Activated CD8-positive, alpha-beta memory T cell treated with anti-CD3 and anti-CD28 coated beads for 1 hour (primary cell): ENCODE measurements at regions not wholly inside any gene's neighbourhood (a gene's known extent, or its start where the extent isn't known, plus 50 kb on each side); places are given as distances from the start of the nearest gene placed in this dataset.

ENCODE experiments used
- DNase-seq, 2 donors: peaks; one replicate each; pipeline ENCODE4 v3.0.0-alpha.2; 2020; ENCODE audit warnings: low read depth in 1 of 2; ENCODE audit errors: extremely low read depth in 1 of 2

DNA sequence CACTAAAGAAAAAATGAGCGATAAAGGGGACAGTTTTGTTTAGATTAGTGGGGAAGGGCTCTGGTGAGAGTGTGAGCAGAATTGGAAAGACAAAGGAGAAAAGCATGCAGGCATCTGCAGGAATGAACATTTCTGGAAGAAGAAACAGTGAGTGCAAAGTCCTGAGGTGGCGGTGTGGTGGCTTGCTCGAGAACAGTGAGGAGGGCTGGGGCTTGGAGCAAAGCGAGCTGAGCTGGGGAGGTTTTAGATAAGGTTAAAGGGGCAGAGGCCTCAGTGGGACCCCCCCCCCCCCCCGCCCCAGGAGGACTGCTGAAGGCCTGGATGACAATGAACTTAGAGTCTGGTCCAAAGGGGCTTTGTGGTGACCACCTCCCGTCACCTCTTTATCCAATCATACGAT, 202.7 kb upstream of the MVB12B start:
- no peak for DNase-seq

GRCh38 chr9:126125177-126125576, 201.5 kb upstream of the MVB12B start:
- DNase-seq = no peak

- DNase-seq = no peak
Measured at GRCh38 chr9:126125577-126125976, 201.1 kb upstream of the MVB12B start.

GRCh38 chr9:126125992-126126409, 200.6 kb upstream of the MVB12B start:
- no peak for DNase-seq

DNA sequence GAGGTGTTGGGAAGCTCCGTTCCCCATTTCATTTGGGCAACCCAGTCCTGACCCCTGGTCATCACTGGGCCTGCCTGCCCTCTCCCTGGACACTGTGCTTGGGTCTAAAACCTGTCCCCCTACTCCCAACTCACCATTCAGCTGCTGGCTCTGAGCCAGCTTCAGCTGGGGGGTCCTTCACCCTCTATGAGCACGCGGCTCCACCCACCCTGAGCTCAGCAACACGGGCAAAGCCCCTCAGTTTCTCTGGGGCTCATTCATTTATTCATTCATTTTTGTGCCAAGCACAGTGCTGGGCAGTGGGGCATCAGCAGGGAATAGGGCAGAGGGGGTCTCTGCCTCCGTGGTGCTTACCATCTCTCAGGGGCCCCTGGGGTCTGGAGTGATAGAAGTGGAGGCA, 199.8 kb upstream of the MVB12B start:
- DNase-seq = no peak

DNA sequence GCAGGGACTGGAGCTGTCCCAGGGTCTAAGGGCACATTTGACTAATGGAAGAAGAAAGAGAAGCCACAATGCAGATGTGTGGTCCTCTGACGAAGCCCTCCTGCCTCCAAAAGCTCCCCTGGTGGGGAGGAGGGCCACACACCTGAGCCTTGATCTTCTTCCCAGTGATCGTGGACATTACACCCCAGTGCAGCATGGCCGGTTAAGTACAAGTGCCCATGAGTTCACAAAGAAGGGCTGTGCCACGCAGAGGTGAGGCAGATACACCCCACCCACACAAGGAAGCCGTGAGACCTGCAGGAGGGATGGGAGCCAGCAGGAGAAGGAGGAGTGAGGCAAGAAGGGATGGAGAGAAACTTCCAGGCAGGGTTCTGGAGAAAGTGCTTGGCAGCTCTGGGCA, 199.0 kb upstream of the MVB12B start:
- DNase-seq = no peak

DNA sequence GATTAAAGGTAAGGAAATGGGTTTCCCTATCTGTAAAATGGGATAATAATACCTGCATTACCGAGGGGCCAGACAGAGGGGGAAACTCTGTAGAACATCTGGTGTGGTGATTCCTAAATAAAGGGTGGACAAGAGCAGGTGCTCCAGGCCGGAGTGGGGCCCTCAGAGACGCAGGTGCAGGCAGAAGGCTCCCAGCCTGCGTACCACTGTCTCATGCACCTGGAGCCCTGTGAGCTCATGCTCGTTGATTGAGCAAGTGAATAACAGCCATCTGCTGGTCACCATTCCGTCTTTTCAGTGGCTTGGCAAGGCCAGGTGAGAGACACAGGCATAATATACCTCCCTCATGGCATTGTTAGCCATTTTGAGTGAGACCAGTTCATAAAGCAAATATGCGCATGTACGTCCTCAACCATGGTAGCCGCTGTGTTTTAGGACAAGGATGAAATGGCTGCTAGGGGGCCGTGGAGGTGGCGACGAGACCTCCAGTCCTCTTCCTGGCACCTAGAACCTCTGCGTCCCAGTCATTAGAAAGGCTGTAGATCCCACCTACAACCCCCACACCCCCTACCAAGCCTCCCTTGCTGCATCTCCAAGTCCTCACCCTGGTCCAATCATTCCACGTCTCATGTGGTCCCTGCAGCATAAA, 198.0 kb upstream of the MVB12B start:
- DNase-seq = no peak

GRCh38 chr9:126131066-126132010, 195.3 kb upstream of the MVB12B start:
- no peak for DNase-seq

DNA sequence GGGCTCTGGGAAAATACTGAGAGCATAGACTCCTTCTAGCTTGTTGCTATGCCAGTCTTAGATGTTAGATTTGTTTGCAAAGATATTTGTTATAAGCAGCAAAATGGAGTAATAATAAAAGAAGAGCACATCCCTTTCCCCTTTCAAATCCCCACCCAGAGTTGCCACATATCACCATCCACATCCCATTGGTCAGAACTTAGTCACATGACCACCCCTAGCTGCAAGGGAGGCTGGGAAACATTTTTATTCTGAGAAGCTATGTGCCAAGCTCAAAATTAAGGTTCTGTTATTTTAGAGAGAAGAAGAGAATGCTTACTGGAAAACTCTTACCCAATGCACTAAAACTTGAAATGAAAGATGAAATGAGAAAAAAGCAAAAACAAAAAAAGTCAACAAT, 193.9 kb upstream of the MVB12B start:
- DNase-seq = no peak

DNA sequence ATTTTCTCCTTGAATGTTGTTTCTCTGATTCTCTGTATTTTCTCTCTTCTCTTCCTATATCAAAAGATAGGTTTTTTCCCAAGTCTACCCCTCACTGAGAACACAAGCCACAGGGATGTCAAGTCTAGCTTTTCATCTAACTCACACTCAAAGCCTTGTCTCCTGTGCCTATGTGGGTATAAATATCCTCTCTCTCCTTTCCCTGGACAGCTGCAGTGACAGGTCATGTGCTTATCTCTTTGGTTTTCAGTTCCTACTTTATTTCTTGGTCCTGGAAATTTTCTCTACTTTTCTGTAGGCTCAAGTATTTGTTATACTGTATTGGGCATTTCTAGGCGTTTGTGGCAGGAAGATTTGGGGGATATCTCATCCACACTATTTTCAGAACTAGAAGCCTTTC, 182.4 kb upstream of the MVB12B start:
- no peak for DNase-seq

GRCh38 chr9:126144603-126145456, 181.8 kb upstream of the MVB12B start:
- DNase-seq = no peak

DNA sequence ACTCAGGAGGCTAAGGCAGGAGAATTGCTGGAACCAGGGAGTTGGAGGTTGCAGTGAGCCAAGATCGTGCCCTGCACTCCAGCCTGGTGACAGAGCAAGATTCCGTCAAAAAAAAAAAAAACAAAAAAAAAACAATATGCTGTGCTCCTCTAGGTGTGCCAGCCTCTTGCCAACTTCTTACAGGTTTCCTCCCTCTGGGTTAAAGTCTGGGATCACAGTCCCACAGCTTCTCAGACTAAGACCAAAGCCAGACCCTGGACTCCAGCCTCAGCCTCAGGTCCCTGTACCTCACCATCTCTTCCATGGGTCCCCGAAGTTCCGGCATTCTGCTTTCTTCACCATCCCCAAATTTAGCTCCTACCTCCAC, 180.8 kb upstream of the MVB12B start:
- no peak for DNase-seq

GRCh38 chr9:126146254-126147145, 180.1 kb upstream of the MVB12B start:
- DNase-seq = no peak

GRCh38 chr9:126147186-126147935, 179.3 kb upstream of the MVB12B start:
- DNase-seq = no peak

DNA sequence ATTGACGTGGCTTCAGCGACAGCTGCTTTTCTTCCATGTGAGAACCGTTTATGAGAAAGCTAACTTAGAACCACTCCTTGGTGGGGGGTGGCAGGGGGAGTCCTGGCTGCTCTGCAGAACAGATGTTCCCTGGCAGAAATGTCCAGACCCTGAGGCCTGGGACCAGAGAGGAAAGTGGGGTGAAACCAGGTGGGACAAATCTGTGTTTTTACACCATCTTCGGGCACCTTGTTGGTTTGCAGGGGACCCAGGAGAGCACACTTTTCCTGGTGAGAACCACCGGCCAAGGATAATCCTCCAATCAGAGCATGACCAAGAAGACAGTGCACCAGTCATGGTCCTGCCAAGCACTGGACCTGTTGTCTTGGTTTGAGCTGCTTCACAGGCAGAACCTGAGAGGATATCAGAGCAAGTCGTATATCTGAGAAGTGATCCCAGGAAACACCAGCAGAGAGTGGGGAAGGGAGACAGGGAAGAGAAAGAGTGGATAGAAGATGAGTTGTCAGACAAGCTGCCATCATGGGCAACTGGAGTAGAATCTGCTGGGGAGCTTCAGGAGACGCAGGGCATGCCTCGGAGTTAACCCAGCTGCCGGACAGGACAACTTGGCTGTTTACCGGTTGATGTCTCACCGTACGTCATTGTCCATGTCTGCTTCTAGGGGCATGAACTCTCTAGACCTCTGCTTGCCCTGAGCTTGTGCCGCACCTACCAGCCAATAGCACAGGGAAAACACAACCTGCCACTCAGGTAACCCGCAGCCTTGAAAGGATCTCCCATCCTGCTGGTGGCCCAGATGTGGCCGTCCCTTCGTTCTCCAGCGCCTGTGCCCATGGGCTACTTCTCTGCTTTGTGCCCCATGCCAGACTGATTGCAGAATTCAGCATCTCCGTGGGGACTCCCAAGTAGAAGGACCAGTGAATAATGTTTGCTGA, 178.4 kb upstream of the MVB12B start:
- DNase-seq = no peak

DNA sequence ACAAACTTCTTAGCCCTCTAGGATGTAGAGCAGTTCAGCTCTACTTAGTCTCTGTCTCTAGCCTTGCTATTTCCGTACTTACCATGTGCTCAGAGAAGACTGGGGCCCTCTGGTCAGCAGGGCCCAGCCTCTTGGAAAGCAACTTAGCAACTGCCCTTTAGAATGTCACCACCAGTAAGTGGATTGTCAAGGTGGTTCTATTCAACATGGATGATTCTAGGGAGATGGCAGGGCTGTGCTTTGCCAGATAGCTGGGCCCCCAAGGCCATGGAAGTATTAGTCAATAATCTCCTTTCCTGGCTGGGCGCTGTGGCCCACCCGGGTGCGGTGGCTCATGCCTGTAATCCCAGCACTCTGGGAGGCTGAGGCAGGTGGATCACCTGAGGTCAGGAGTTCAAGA, 177.6 kb upstream of the MVB12B start:
- no peak for DNase-seq

DNA sequence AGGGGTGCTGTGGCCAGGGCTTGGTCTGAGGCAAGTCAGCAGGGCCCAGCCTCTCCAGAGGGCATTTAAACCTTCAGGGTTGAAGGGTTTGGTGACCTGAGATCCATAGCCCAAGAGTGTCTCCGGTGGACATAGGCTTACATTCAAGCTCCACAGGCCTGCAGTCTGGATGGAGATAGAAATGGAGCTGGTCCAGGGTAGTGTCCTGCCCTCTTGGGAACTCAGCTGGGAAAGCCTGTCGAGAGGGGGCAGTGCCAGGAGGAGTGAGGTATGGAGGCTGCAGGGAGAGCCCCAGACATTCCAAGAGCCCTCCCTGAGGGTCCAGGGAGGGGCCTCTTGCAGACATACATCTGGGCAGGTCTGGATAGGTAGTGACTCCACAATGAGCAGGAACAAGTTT, 177.0 kb upstream of the MVB12B start:
- DNase-seq = no peak

DNA sequence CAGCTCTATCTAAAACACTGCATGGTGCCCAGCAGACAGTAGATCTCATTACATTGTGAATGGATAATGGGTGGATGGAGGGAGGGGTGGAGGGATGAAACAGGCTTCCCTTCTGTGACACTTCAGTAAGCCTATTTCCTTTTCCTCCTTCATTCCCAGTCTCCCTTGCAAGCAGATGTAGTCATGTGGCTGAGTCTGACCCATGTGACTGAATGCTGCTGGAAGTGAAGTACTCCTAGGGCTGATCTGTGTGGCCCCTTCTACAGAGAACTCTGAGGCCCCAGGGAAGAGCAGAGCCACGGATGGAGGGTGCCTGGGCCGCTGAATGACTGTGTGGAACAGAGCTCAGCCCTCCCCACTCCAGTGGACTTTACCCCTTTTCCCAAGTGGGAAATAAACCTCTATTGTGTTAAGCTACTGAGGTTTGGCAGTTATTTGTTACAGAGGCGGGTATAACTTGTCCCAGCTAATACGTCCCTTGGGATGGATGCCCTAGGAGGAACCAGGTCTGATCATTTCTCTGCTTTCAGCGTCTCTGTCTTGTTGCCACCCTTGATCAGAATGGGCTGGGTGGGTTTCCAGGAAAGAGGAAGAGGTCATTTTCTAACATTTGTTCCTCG, 176.1 kb upstream of the MVB12B start:
- DNase-seq = no peak
